GM18508 (cell line): ENCODE measurements at regions not wholly inside any gene's neighbourhood (a gene's known extent, or its start where the extent isn't known, plus 50 kb on each side); places are given as distances from the start of the nearest gene placed in this dataset.
"Not testable (repeated sequence)": the region's sequence is repeated elsewhere in the genome, so short reads cannot be mapped to it uniquely, and the experiment has no call there.

Experiments
- ATAC-seq: cut with Tn5 transposase; IDR thresholded peaks from one replicate; pipeline ENCODE4 v1.9.1; 2021; ENCODE audit warnings: moderate number of reproducible peaks; ENCODE audit not compliant: insufficient read depth, unreplicated experiment

GRCh38 chr16:58933186-58933585, 199.1 kb upstream of the GOT2 start:
- ATAC-seq: no peak

GRCh38 chr16:58931436-58931835, 197.3 kb upstream of the GOT2 start:
- ATAC-seq: no peak

GRCh38 chr16:58923094-58923493, 189.0 kb upstream of the GOT2 start:
- ATAC-seq: no peak

- no peak for ATAC-seq
Measured at GRCh38 chr16:58913456-58913855, 179.3 kb upstream of the GOT2 start.

GRCh38 chr16:58912571-58912970, 178.5 kb upstream of the GOT2 start:
- no peak for ATAC-seq

GRCh38 chr16:58906981-58907715, 173.0 kb upstream of the GOT2 start:
- ATAC-seq: no peak

GRCh38 chr16:58904291-58904690, 170.2 kb upstream of the GOT2 start:
- no peak for ATAC-seq

GRCh38 chr16:58889516-58889915, 155.4 kb upstream of the GOT2 start:
- no peak for ATAC-seq

GRCh38 chr16:58885528-58886170, 151.5 kb upstream of the GOT2 start:
- peak; percentile 46 for ATAC-seq

- ATAC-seq: no peak
Measured at GRCh38 chr16:58884141-58884540, 150.0 kb upstream of the GOT2 start.

GRCh38 chr16:58883131-58883530, 149.0 kb upstream of the GOT2 start:
- no peak for ATAC-seq

- ATAC-seq: peak; percentile 92
Measured at GRCh38 chr16:58882292-58882691, 148.2 kb upstream of the GOT2 start.

GRCh38 chr16:58878641-58879040, 144.5 kb upstream of the GOT2 start:
- ATAC-seq: not testable (repeated sequence)

GRCh38 chr16:58866935-58867334, 132.8 kb upstream of the GOT2 start:
- ATAC-seq: no peak

GRCh38 chr16:58863761-58864160, 129.6 kb upstream of the GOT2 start:
- no peak for ATAC-seq

GRCh38 chr16:58863042-58863441, 128.9 kb upstream of the GOT2 start:
- ATAC-seq: no peak

GRCh38 chr16:58862334-58863021, 128.4 kb upstream of the GOT2 start:
- no peak for ATAC-seq

GRCh38 chr16:58859958-58860669, 126.0 kb upstream of the GOT2 start:
- no peak for ATAC-seq

- ATAC-seq: not testable (repeated sequence)
Measured at GRCh38 chr16:58858577-58858976, 124.5 kb upstream of the GOT2 start.

GRCh38 chr16:58855291-58855863, 121.3 kb upstream of the GOT2 start:
- ATAC-seq: no peak
